ENCODE measurements at regions not wholly inside any gene's neighbourhood (a gene's known extent, or its start where the extent isn't known, plus 50 kb on each side); places are given as distances from the start of the nearest gene placed in this dataset.

- no peaks in the 10 kb centered on the region for H3K9me3 ChIP-seq (replicated peaks; ENCODE audit: control insufficient read depth, insufficient read depth, low read length)
- H3K4me2 ChIP-seq (ENCODE audit: insufficient read depth, low read length): no peak overlapping the region
- CTCF ChIA-PET: no interaction called here
- TF ChIP-seq POLR2AphosphoS5 (IDR thresholded peaks at IDR 0.05; ENCODE audit: insufficient read depth, low read depth, low read length): no peak
- TF ChIP-seq GATA2 (IDR thresholded peaks at IDR 0.05; ENCODE audit: insufficient read depth, insufficient read length, low read depth, low read length): no peak
- no peak for TF ChIP-seq FOS (IDR thresholded peaks at IDR 0.05; ENCODE audit: borderline replicate concordance, insufficient read depth, low read length)
- TF ChIP-seq, protein P1, sequence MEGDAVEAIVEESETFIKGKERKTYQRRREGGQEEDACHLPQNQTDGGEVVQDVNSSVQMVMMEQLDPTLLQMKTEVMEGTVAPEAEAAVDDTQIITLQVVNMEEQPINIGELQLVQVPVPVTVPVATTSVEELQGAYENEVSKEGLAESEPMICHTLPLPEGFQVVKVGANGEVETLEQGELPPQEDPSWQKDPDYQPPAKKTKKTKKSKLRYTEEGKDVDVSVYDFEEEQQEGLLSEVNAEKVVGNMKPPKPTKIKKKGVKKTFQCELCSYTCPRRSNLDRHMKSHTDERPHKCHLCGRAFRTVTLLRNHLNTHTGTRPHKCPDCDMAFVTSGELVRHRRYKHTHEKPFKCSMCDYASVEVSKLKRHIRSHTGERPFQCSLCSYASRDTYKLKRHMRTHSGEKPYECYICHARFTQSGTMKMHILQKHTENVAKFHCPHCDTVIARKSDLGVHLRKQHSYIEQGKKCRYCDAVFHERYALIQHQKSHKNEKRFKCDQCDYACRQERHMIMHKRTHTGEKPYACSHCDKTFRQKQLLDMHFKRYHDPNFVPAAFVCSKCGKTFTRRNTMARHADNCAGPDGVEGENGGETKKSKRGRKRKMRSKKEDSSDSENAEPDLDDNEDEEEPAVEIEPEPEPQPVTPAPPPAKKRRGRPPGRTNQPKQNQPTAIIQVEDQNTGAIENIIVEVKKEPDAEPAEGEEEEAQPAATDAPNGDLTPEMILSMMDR (IDR thresholded peaks at IDR 0.05; ENCODE audit: extremely low read depth in 1 of 2, insufficient read depth in 1 of 2, low read depth in 1 of 2, low read length in 2 of 2): no peak
- TF ChIP-seq POLR2A (IDR thresholded peaks at IDR 0.05; ENCODE audit: low read depth, low read length): no peak
- no peak for TF ChIP-seq EZH2 (IDR thresholded peaks at IDR 0.05; ENCODE audit: borderline replicate concordance, low read depth, low read length, severe bottlenecking)
- no peak for TF ChIP-seq MYC (IDR thresholded peaks at IDR 0.05; ENCODE audit: low read depth, low read length)
- TF ChIP-seq MAX (IDR thresholded peaks at IDR 0.05; ENCODE audit: insufficient read depth, insufficient read length): no peak
- no peak for TF ChIP-seq JUN (IDR thresholded peaks at IDR 0.05; ENCODE audit: borderline replicate concordance, insufficient read depth, insufficient read length, low read depth)
- dilution Hi-C loops (cut with MboI; ENCODE audit: extremely low pct_ligation_motif_present, low sequenced_read_pairs) (no loop called here), intact Hi-C loops (cut with micrococcal nuclease) (no loop called here)
- H3K27ac ChIP-seq (ENCODE audit: insufficient read depth, low read depth, low read length): no peak overlapping the region
- POLR2A ChIA-PET: no interaction called here
- H4K20me1 ChIP-seq (replicated peaks; ENCODE audit: control insufficient read depth, extremely low read depth, insufficient read depth, low read length): no peaks in the 10 kb centered on the region
- no peak overlapping the region for H3K9ac ChIP-seq (replicated peaks; ENCODE audit: extremely low read depth, insufficient read depth, low read length)
- no peaks in the 10 kb centered on the region for H3K79me2 ChIP-seq (ENCODE audit: control insufficient read depth, insufficient read depth, low read length)
- H3K27me3 ChIP-seq (ENCODE audit: control insufficient read depth in 2 of 2, insufficient read depth in 2 of 2, low read length in 2 of 2): no peaks in the 10 kb centered on the region
- no TSS peak for BruUV-seq (replicated peaks)
- no peak overlapping the region for H2AFZ ChIP-seq (ENCODE audit: low read depth, low read length)
- H3K9me1 ChIP-seq (replicated peaks; ENCODE audit: control insufficient read depth, extremely low read depth, insufficient read depth, low read length): no peaks in the 10 kb centered on the region
- H3K4me3 ChIP-seq (replicated peaks in 1 of 3; ENCODE audit: insufficient read depth in 1 of 3, low read depth in 1 of 3, low read length in 3 of 3): no peak overlapping the region
- no peaks in the 10 kb centered on the region for H3K4me1 ChIP-seq (ENCODE audit: control insufficient read depth, extremely low read depth, insufficient read depth, low read length)
- DNase-seq (ENCODE audit: low read depth, low spot score) (no peak), FAIRE-seq (no peak)
- H3K36me3 ChIP-seq (ENCODE audit: control insufficient read depth in 2 of 2, extremely low read depth in 1 of 2, insufficient read depth in 2 of 2, low read length in 2 of 2): no peaks in the 10 kb centered on the region
These were observed 220.9 kb upstream of the KIAA1217 start for GRCh38 chr10:23988006-23988405.
